NCI-H524 (cell line): ENCODE measurements at regions not wholly inside any gene's neighbourhood (a gene's known extent, or its start where the extent isn't known, plus 50 kb on each side); places are given as distances from the start of the nearest gene placed in this dataset.

Source experiments
- DNase-seq, 2 experiments: peaks; one replicate each; lab custom pipeline; 2025; lab: John Stamatoyannopoulos, UW

DNA sequence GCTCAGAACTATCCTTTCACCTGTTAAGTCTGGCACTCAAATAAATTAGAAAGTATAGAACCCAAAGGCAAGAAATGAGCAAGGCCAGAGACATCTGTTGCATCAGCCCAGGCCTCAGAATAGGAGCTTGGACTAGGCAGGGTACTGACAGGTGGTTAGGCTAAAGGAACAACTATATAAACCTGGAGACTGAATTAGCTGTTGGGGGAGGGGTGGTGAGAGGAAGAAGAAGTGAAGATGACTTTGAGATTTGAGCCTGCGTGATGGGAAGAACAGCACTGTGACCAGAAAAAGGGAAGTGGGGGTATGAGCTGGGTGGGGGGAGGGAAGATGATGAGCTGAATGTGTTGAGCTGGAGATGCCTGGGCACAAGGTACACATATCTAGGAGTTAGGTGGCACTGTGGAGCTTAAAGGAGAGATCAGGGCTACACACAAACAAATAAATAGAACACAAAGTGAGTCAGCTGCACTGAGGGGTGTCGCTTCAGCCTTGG lies 244.7 kb downstream of the PTEN start:
- no peak for DNase-seq

GRCh38 chr10:88110355-88110754 lies 246.9 kb downstream of the PTEN start:
- no peak for DNase-seq

DNA sequence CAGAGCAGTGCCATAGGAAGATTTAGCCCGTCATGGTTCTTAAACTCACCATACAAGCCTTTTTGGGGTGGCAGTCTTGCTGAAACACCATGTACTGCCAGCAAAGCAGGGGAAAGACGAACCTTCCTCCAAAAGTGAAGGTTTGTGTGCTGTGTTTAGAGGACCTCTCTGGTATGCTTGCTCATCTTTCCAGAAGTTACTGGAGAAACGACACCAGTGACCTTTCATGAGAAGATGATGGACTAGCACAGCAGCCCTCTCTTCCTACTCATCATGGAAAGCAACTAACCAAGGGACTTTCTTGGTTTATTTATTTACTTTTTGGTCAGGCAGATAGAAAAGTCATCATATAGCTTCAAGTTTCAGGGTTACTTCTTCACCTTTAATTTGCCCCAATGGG lies 247.4 kb downstream of the PTEN start:
- DNase-seq, result no peak

- DNase-seq, result no peak
Observed at GRCh38 chr10:88111294-88111693, 247.9 kb downstream of the PTEN start.

GRCh38 chr10:88113232-88113631 lies 249.8 kb downstream of the PTEN start:
- no peak for DNase-seq

GRCh38 chr10:88113657-88114272 lies 250.3 kb downstream of the PTEN start:
- DNase-seq, result no peak

DNA sequence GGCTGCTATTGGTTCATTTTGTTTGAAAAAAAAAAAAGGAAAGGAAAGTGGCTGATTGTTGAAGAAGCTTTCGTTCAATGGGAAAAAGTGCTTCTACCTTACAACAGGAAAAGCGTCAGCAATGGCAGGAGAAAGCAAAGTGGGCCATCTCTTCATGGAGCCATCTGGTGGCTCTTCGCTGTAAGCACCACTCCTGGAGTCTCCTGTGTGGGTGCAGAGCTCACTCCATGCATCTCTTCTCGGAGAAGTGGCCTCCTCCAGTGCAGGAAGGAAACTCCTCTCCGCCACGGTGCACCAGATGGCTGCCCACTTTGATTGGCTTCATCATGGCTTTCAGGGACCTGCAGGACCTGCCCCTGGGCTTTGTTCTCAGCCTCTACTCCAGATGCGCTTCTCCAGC lies 250.9 kb downstream of the PTEN start:
- peak; percentile 9 to 67 for DNase-seq

DNA sequence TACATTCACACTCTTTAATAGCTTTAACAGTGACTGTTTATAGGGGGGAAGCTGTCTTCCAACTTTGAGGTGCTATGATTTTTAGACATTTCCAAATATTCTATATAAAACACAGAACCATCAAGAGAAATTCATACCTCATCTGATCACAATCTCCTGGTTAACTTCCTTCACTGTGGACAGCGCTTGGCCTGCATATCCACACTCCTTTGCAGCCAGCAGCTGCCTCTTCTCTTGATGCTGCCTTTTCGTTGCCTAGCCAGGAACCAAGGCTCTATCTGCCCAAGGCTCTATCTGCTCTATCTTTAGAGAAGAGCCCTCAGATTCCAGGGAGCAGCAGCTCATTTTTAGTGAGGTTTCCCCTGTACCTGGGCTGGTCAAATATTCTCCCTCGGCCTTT lies 252.0 kb downstream of the PTEN start:
- DNase-seq, result no peak

- DNase-seq, result no peak
Observed at GRCh38 chr10:88115968-88116367, 252.5 kb downstream of the PTEN start.

DNA sequence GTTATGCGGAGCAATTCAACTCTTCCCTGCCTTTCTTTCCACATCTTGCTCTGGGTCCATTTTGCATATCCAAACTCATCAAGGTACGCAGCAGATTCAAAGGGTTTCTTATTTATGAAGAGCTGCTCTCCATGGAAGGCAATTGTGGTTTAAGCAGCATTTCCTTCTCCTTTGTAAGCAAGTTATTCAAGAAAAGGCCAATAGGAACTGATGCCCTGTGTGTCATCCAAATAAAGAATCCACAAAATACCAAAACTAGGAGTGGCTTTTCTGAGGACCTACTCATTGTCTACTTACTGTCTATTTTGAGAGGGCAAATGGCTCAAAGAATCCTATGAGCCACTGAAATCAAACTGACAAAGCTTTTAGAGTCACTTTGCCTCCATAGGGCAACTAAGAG lies 253.1 kb downstream of the PTEN start:
- DNase-seq, result no peak

DNA sequence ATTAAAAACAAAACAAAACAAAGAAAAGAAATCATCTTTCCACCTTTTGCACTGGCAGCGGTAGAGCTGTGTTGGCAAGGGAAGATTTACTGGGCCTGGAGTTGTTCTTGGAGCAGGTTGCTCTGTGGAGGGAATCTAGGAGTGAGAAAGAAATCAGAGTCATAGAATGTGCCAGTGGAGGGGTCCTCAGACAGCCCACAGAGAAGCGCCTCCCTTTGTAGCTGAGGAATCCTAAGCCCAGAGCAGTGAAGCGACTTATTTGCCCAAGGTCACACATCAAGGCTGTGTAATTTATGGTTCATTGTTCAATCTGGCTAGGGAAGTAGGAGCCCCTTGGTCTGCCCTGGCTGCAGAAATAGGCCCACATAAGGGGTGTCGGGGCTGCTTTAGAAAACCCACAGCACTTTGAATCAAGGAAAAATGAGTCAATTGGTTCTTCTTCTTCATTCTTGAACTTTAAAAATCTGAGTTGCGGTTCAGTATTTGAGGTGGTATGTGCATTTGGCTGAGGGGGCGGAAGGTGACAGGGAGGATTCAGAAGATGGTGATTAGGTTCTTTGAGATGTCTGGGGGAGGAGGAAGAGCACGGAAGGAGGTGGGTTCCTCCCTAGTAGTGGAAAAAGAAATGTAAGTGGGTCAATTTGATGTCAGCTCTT lies 253.7 kb downstream of the PTEN start:
- no peak for DNase-seq

DNA sequence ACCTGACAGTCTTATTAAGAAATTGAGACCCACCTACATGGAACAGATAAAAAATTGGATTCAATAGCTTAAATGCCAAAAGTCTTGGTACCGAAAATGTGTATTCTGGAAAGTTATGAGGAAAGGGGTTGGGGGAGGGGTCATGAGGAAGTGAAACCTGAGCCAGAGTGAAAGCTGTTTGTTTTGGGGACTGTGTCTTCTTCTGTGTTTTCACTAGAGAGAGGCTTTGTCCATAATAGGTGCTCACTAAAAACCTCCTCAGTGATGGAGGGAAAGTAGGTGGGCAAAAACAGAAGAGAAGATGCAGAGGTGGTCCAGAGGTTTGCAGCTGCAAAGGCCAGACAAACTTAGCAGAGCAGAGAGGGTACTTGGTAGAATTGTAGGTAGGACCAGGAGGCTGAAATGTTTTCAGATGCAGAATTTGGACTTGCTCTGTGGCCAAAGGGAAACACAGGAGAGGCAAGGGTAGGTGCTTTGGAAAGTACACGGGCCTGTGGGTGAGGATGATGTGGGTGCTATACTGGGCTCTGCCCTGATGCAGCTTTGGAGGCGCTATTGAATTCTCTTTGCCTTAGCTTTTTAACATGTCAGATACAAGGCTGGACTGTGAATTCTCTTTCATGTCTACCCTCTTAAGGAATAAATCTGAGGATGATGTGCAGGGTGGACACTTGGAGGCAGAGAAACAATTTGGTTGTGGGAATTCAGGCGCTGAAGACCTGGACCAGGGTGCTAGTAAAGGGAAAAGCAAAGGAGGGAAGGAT lies 254.6 kb downstream of the PTEN start:
- peak in 1 of 2 experiments; percentile 4 for DNase-seq

DNA sequence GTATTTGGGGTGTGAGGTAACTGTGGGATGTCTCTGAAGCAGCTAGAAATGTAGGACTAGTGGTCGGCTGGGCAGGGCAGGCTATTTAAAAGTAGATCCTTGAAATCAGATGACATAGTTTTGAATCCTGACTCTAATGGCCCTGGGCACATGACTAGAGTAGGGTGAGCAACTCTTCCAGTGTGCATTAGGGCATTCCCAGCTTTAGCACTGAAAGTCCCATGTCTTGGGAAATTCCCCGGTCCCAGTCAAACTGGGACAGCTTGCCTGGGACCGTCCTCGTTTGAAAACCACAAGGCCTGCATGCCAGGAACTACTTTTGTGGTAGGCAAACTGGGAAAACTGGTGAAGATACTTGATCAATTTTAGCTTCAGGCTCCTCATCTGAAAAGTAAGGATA lies 255.3 kb downstream of the PTEN start:
- no peak for DNase-seq

GRCh38 chr10:88119160-88119559 lies 255.7 kb downstream of the PTEN start:
- DNase-seq, result no peak

- no peak for DNase-seq
Observed at GRCh38 chr10:88120075-88120474, 256.6 kb downstream of the PTEN start.

DNA sequence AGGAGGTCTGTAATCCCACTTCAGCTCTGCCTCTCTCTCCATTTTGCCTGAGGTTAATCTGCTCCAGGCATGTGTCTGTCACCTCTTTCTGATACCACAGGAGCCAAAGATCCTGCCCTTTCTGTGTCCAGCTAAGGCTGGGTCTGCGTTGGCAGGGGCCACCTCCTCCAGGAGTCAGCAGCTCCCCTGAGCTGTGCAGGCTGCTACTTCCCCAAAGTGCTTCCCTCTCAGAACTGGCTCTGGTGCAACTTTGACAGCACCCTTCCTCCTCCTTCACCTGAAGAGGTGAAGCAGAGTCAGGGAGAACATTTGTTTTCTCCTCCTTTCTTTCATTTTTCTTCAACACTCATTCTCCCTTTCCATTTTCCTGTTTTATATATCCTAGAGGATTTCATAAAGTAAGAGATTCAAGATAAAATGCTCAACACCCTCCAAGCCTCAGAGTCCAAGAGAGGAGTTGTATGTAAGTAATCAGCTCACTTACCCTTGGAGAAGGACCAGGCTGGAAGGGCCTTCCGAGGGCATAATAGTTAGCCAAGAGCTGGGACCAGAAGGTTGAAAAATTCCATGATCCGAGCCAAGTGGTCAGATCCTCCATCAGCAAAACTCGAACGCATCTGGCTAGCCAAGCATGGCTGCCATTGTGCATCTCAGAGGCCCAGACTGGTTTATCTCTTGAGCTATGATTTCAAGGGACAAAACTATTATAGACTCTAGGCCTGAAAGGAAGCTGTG lies 257.3 kb downstream of the PTEN start:
- DNase-seq, result no peak

GRCh38 chr10:88121361-88121760 lies 257.9 kb downstream of the PTEN start:
- no peak for DNase-seq

DNA sequence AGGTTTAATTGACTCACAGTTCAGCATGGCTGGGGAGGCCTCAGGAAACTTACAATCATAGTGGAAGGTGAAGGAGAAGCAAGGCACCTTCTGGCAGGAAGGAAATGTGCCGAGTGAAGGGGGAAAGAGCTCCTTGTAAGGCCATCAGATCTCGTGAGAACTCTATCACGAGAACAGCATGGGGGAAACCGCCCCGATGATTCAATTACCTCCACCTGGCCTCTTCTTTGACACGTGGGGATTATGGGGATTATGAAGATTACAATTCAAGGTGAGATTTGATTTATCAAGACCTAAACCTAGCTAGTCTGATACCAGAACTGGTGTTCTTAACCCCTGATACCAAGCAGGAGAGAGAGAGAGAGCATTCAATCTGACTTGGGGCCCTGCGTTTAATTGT lies 258.7 kb downstream of the PTEN start:
- peak in 1 of 2 experiments; percentile 34 for DNase-seq

- peak in 1 of 2 experiments; percentile 17 for DNase-seq
Observed at GRCh38 chr10:88122576-88122975, 259.2 kb downstream of the PTEN start.

DNA sequence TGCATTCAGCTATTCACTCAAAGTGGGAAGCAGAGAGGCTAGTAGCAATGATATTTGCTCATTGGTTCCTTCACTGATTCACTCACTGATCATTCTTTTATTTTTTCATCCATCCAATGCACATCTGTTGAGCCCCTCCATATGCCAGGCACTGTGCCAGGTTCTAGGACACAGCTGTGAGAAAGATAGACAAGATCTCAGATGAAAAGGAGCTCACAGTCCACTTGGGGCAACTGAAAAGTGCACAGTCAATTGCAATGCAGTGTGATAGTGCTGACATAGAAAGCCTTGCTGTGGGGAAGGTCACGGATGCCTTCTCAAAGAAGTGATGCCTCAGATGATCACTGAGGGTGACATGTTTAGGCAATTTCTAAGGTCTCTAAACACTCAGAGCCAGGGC lies 262.3 kb downstream of the PTEN start:
- DNase-seq, result no peak

DNA sequence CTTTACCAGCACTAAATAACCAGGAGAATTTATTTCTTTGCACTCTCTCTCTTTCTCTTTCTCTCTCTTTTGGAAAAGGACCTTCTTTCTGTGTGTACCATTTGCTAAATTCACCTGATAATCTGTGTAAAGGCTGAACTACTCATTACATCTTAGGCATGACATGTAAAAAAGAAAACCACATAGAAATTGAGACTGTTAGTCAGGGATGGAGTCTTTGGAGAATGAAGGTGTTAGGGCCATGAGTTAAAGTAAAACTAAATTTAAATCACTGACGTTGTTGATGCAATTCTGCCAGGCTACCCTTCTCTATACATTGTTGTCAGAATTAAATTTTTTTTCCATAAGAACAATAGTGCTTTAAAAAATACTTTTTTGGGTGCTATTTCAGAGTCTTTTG lies 263.3 kb downstream of the PTEN start:
- DNase-seq, result no peak

- no peak for DNase-seq
Observed at GRCh38 chr10:88127269-88127668, 263.8 kb downstream of the PTEN start.
